ENCODE measurements at regions not wholly inside any gene's neighbourhood (a gene's known extent, or its start where the extent isn't known, plus 50 kb on each side); places are given as distances from the start of the nearest gene placed in this dataset.

GRCh38 chr13:21757763-21758162, 86.9 kb downstream of the FGF9 start:
- Histone ChIP-seq H3K4me3 (no peak overlapping the region), H3K9me3 (replicated peaks) (no peaks in the 10 kb centered on the region)

GRCh38 chr13:21758441-21758840, 87.6 kb downstream of the FGF9 start:
- Histone ChIP-seq H3K4me1 (replicated peaks) (peaks cover 9% of the 10 kb centered on the region), H3K36me3 (no peaks in the 10 kb centered on the region), H3K9me3 (replicated peaks) (no peaks in the 10 kb centered on the region), H3K4me3 (no peak overlapping the region), H3K27ac (no peak overlapping the region), H3K27me3 (replicated peaks) (no peaks in the 10 kb centered on the region)
- DNase-seq (ENCODE audit: low read depth in 1 of 2, low spot score in 2 of 2), result no peak

More at GRCh38 chr13:21757763-21758162, 86.9 kb downstream of the FGF9 start:
- peaks cover 9% of the 10 kb centered on the region for H3K4me1 ChIP-seq (replicated peaks)
- H3K27ac ChIP-seq, result no peak overlapping the region
- H3K27me3 ChIP-seq (replicated peaks), result no peaks in the 10 kb centered on the region
- DNase-seq (ENCODE audit: low read depth in 1 of 2, low spot score in 2 of 2), result no peak
- H3K36me3 ChIP-seq, result no peaks in the 10 kb centered on the region

GRCh38 chr13:21759463-21759862, 88.6 kb downstream of the FGF9 start:
- no peak overlapping the region for H3K27ac ChIP-seq
- H3K27me3 ChIP-seq (replicated peaks), result no peaks in the 10 kb centered on the region
- no peaks in the 10 kb centered on the region for H3K36me3 ChIP-seq
- peaks cover 9% of the 10 kb centered on the region for H3K4me1 ChIP-seq (replicated peaks)
- no peak for DNase-seq (ENCODE audit: low read depth in 1 of 2, low spot score in 2 of 2)
- H3K4me3 ChIP-seq, result no peak overlapping the region
- no peaks in the 10 kb centered on the region for H3K9me3 ChIP-seq (replicated peaks)

DNA sequence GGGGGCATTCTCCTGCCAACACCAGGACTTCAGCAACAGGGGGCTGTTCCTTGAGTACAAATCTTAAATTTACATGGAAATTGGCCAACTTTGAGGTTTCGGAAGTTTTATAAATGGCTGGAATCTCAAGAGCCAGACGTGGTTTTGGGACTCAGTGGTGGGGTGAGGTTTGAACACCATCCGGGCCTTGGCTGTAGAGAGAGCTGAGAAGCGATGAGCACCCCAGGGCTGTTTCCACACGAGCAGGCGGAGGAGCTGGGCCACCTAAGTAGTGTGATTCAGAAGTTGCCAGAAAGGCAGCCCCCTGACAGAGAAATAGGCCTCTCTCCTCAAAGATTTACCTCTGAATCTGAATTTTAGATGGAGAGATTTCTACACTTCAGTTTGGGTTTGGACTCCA, 89.0 kb downstream of the FGF9 start:
- Histone ChIP-seq H3K27me3 (replicated peaks) (no peaks in the 10 kb centered on the region), H3K27ac (no peak overlapping the region), H3K36me3 (no peaks in the 10 kb centered on the region), H3K4me3 (no peak overlapping the region), H3K4me1 (replicated peaks) (peaks cover 9% of the 10 kb centered on the region), H3K9me3 (replicated peaks) (no peaks in the 10 kb centered on the region)
- DNase-seq (ENCODE audit: low read depth in 1 of 2, low spot score in 2 of 2), result no peak

GRCh38 chr13:21761770-21762169, 90.9 kb downstream of the FGF9 start:
- Histone ChIP-seq H3K9me3 (replicated peaks) (no peaks in the 10 kb centered on the region), H3K27ac (no peak overlapping the region), H3K27me3 (replicated peaks) (no peaks in the 10 kb centered on the region), H3K4me1 (replicated peaks) (peaks cover 3% of the 10 kb centered on the region), H3K4me3 (no peak overlapping the region), H3K36me3 (no peaks in the 10 kb centered on the region)
- no peak for DNase-seq (ENCODE audit: low read depth in 1 of 2, low spot score in 2 of 2)

GRCh38 chr13:21762512-21762911, 91.6 kb downstream of the FGF9 start:
- no peak overlapping the region for H3K4me3 ChIP-seq
- no peaks in the 10 kb centered on the region for H3K27me3 ChIP-seq (replicated peaks)
- no peak overlapping the region for H3K27ac ChIP-seq
- H3K9me3 ChIP-seq (replicated peaks), result no peaks in the 10 kb centered on the region
- H3K4me1 ChIP-seq (replicated peaks), result no peaks in the 10 kb centered on the region
- no peaks in the 10 kb centered on the region for H3K36me3 ChIP-seq
- DNase-seq (ENCODE audit: low read depth in 1 of 2, low spot score in 2 of 2), result no peak

DNA sequence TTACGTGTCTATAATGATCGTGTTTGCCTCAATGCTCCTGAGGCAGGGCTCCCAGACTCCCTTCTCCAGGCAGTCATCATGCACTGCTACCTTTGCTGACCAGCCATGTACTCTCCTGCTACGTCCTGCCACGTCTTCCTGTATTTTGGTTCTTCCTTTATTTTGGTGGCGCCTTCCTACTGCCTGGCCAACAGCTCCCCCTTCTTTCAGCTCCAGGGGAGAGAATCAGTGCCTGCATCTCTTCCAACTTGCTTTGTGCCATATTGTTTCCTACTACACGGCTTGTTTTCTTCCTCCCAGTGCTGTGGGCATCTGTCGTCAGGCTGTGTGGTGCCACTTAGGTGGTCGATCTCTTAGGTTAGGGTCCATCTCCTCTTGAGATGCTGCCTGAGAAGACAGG, 96.2 kb downstream of the FGF9 start:
- no peak overlapping the region for H3K4me3 ChIP-seq
- no peak for DNase-seq (ENCODE audit: low read depth in 1 of 2, low spot score in 2 of 2)
- H3K27me3 ChIP-seq (replicated peaks), result no peaks in the 10 kb centered on the region
- H3K27ac ChIP-seq, result no peak overlapping the region
- no peaks in the 10 kb centered on the region for H3K4me1 ChIP-seq (replicated peaks)
- no peaks in the 10 kb centered on the region for H3K9me3 ChIP-seq (replicated peaks)
- no peaks in the 10 kb centered on the region for H3K36me3 ChIP-seq

- H3K4me1 ChIP-seq (replicated peaks), result no peaks in the 10 kb centered on the region
- no peak overlapping the region for H3K4me3 ChIP-seq
- H3K27me3 ChIP-seq (replicated peaks), result no peaks in the 10 kb centered on the region
- no peak overlapping the region for H3K27ac ChIP-seq
- DNase-seq (ENCODE audit: low read depth in 1 of 2, low spot score in 2 of 2), result no peak
- H3K36me3 ChIP-seq, result no peaks in the 10 kb centered on the region
- H3K9me3 ChIP-seq (replicated peaks), result no peaks in the 10 kb centered on the region
Measured at GRCh38 chr13:21771075-21771474, 100.2 kb downstream of the FGF9 start.

GRCh38 chr13:21777166-21777565, 106.3 kb downstream of the FGF9 start:
- H3K27ac ChIP-seq, result no peak overlapping the region
- no peaks in the 10 kb centered on the region for H3K9me3 ChIP-seq (replicated peaks)
- no peak overlapping the region for H3K4me3 ChIP-seq

DNA sequence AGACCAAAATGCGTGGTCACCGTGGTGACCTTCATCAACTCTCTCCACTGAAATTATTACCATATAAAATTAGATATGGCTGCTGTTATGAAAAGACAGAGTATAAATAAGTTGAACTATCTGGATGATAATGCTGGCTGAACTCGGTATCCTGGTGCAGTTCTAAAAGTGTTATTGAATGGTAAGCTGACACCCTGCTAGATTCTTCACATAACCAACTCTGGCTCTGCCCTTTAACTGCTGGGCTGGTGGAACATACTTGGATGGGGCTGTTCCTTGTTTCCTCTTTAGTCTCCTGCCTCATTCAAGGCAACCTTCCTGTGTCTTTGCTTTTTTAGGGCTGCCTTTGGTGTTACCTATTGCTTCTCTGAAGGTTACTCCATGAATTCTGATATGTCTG, 106.9 kb downstream of the FGF9 start:
- no peaks in the 10 kb centered on the region for H3K9me3 ChIP-seq (replicated peaks)
- no peak for DNase-seq (ENCODE audit: low read depth in 1 of 2, low spot score in 2 of 2)

More at GRCh38 chr13:21777166-21777565, 106.3 kb downstream of the FGF9 start:
- Histone ChIP-seq H3K27me3 (replicated peaks) (no peaks in the 10 kb centered on the region), H3K36me3 (no peaks in the 10 kb centered on the region), H3K4me1 (replicated peaks) (no peaks in the 10 kb centered on the region)
- no peak for DNase-seq (ENCODE audit: low read depth in 1 of 2, low spot score in 2 of 2)

GRCh38 chr13:21782736-21783135, 111.9 kb downstream of the FGF9 start:
- H3K4me3 ChIP-seq, result no peak overlapping the region
- H3K27me3 ChIP-seq (replicated peaks), result no peaks in the 10 kb centered on the region
- H3K27ac ChIP-seq, result no peak overlapping the region
- no peak for DNase-seq (ENCODE audit: low read depth in 1 of 2, low spot score in 2 of 2)
- no peaks in the 10 kb centered on the region for H3K9me3 ChIP-seq (replicated peaks)
- H3K36me3 ChIP-seq, result no peaks in the 10 kb centered on the region
- H3K4me1 ChIP-seq (replicated peaks), result no peaks in the 10 kb centered on the region

More for the DNA sequence above, 106.9 kb downstream of the FGF9 start:
- no peaks in the 10 kb centered on the region for H3K36me3 ChIP-seq
- no peaks in the 10 kb centered on the region for H3K4me1 ChIP-seq (replicated peaks)
- H3K27ac ChIP-seq, result no peak overlapping the region
- no peaks in the 10 kb centered on the region for H3K27me3 ChIP-seq (replicated peaks)
- H3K4me3 ChIP-seq, result no peak overlapping the region

GRCh38 chr13:21785990-21786389, 115.1 kb downstream of the FGF9 start:
- no peaks in the 10 kb centered on the region for H3K9me3 ChIP-seq (replicated peaks)
- H3K36me3 ChIP-seq, result no peaks in the 10 kb centered on the region
- no peak overlapping the region for H3K27ac ChIP-seq
- no peak for DNase-seq (ENCODE audit: low read depth in 1 of 2, low spot score in 2 of 2)
- no peaks in the 10 kb centered on the region for H3K27me3 ChIP-seq (replicated peaks)
- H3K4me3 ChIP-seq, result no peak overlapping the region
- H3K4me1 ChIP-seq (replicated peaks), result no peaks in the 10 kb centered on the region

GRCh38 chr13:21796066-21796465, 125.2 kb downstream of the FGF9 start:
- Histone ChIP-seq H3K27ac (no peak overlapping the region), H3K36me3 (no peaks in the 10 kb centered on the region), H3K27me3 (replicated peaks) (no peaks in the 10 kb centered on the region), H3K9me3 (replicated peaks) (no peaks in the 10 kb centered on the region), H3K4me1 (replicated peaks) (no peaks in the 10 kb centered on the region), H3K4me3 (no peak overlapping the region)
- no peak for DNase-seq (ENCODE audit: low read depth in 1 of 2, low spot score in 2 of 2)

GRCh38 chr13:21796775-21797514, 126.1 kb downstream of the FGF9 start:
- Histone ChIP-seq H3K4me1 (replicated peaks) (no peaks in the 10 kb centered on the region), H3K4me3 (no peak overlapping the region), H3K36me3 (no peaks in the 10 kb centered on the region), H3K27me3 (replicated peaks) (no peaks in the 10 kb centered on the region), H3K9me3 (replicated peaks) (no peaks in the 10 kb centered on the region), H3K27ac (no peak overlapping the region)
- no peak for DNase-seq (ENCODE audit: low read depth in 1 of 2, low spot score in 2 of 2)

GRCh38 chr13:21797736-21798135, 126.9 kb downstream of the FGF9 start:
- Histone ChIP-seq H3K27me3 (replicated peaks) (no peaks in the 10 kb centered on the region), H3K4me3 (no peak overlapping the region), H3K4me1 (replicated peaks) (no peaks in the 10 kb centered on the region), H3K27ac (no peak overlapping the region), H3K9me3 (replicated peaks) (no peaks in the 10 kb centered on the region), H3K36me3 (no peaks in the 10 kb centered on the region)
- DNase-seq (ENCODE audit: low read depth in 1 of 2, low spot score in 2 of 2), result no peak
